ENCODE measurements at regions not wholly inside any gene's neighbourhood (a gene's known extent, or its start where the extent isn't known, plus 50 kb on each side); places are given as distances from the start of the nearest gene placed in this dataset.
"Not testable (repeated sequence)": the region's sequence is repeated elsewhere in the genome, so short reads cannot be mapped to it uniquely, and the experiment has no call there.

GRCh38 chr10:57599440-57599839 is 668.3 kb downstream of the IPMK start:
- no peaks in the 10 kb centered on the region for H3K9me3 Mint-ChIP-seq (ENCODE audit: unreplicated experiment)
- H3K4me1 Mint-ChIP-seq (ENCODE audit: unreplicated experiment) = no peaks in the 10 kb centered on the region
- no peak for DNase-seq (ENCODE audit: extremely low spot score, unreplicated experiment)
- no peaks in the 10 kb centered on the region for H3K36me3 Mint-ChIP-seq (ENCODE audit: unreplicated experiment)
- H3K4me3 Mint-ChIP-seq (ENCODE audit: unreplicated experiment) = no peak overlapping the region
- no peak overlapping the region for H3K27ac Mint-ChIP-seq (ENCODE audit: unreplicated experiment)
- peaks cover 45% of the 10 kb centered on the region for H3K27me3 Mint-ChIP-seq (ENCODE audit: unreplicated experiment)
- TF ChIP-seq, protein P1, sequence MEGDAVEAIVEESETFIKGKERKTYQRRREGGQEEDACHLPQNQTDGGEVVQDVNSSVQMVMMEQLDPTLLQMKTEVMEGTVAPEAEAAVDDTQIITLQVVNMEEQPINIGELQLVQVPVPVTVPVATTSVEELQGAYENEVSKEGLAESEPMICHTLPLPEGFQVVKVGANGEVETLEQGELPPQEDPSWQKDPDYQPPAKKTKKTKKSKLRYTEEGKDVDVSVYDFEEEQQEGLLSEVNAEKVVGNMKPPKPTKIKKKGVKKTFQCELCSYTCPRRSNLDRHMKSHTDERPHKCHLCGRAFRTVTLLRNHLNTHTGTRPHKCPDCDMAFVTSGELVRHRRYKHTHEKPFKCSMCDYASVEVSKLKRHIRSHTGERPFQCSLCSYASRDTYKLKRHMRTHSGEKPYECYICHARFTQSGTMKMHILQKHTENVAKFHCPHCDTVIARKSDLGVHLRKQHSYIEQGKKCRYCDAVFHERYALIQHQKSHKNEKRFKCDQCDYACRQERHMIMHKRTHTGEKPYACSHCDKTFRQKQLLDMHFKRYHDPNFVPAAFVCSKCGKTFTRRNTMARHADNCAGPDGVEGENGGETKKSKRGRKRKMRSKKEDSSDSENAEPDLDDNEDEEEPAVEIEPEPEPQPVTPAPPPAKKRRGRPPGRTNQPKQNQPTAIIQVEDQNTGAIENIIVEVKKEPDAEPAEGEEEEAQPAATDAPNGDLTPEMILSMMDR (IDR thresholded peaks at IDR 0.05) = no peak

DNA sequence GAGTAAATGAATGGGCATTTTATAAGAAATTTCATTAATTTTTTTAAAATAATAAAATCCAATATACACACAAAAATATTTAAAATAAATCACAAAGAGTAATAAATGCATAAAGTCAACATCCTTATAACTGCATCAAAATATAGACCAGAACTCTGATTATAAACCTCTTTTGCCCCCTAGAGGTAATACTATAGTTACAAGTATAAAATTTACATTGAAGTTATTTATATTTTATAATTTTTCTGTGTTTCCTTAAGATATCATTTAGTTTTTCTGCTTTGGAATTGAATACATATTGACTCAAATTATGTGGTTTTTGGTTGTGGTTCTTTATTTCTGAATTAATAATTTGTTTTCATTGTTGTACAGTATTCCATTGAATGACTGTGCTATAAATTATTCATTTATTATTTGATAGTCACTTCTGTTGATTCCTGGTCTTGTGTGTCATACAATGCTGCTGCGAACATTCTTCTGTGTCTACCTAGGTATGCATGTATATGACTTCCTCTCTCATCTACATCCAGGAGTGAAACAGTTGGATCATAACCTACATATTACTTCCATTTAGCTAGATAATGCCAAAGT is 673.6 kb downstream of the IPMK start:
- no peaks in the 10 kb centered on the region for H3K36me3 Mint-ChIP-seq (ENCODE audit: unreplicated experiment)

GRCh38 chr10:57579926-57580325 is 687.8 kb downstream of the IPMK start:
- TF ChIP-seq, protein P1 (IDR thresholded peaks at IDR 0.05) = peak; percentile 77
- H3K36me3 Mint-ChIP-seq (ENCODE audit: unreplicated experiment) = no peaks in the 10 kb centered on the region
- H3K27ac Mint-ChIP-seq (ENCODE audit: unreplicated experiment) = no peak overlapping the region
- DNase-seq (ENCODE audit: extremely low spot score, unreplicated experiment) = no peak
- peaks cover 5% of the 10 kb centered on the region for H3K9me3 Mint-ChIP-seq (ENCODE audit: unreplicated experiment)
- H3K4me1 Mint-ChIP-seq (ENCODE audit: unreplicated experiment) = peaks cover 2% of the 10 kb centered on the region
- peaks cover 5% of the 10 kb centered on the region for H3K27me3 Mint-ChIP-seq (ENCODE audit: unreplicated experiment)
- no peak overlapping the region for H3K4me3 Mint-ChIP-seq (ENCODE audit: unreplicated experiment)

More for the DNA sequence above, 673.6 kb downstream of the IPMK start:
- Mint-ChIP-seq H3K27ac (ENCODE audit: unreplicated experiment) (no peak overlapping the region), H3K4me3 (ENCODE audit: unreplicated experiment) (no peak overlapping the region), H3K9me3 (ENCODE audit: unreplicated experiment) (no peaks in the 10 kb centered on the region), H3K4me1 (ENCODE audit: unreplicated experiment) (no peaks in the 10 kb centered on the region), H3K27me3 (ENCODE audit: unreplicated experiment) (peaks cover 43% of the 10 kb centered on the region)
- TF ChIP-seq, protein P1 (IDR thresholded peaks at IDR 0.05) = peak; percentile 41
- DNase-seq (ENCODE audit: extremely low spot score, unreplicated experiment) = no peak

GRCh38 chr10:57562211-57562610 is 705.5 kb downstream of the IPMK start:
- TF ChIP-seq, protein P1 (IDR thresholded peaks at IDR 0.05) = no peak
- Mint-ChIP-seq H3K36me3 (ENCODE audit: unreplicated experiment) (no peaks in the 10 kb centered on the region), H3K27me3 (ENCODE audit: unreplicated experiment) (peaks cover 11% of the 10 kb centered on the region), H3K4me3 (ENCODE audit: unreplicated experiment) (no peak overlapping the region), H3K27ac (ENCODE audit: unreplicated experiment) (no peak overlapping the region), H3K9me3 (ENCODE audit: unreplicated experiment) (no peaks in the 10 kb centered on the region), H3K4me1 (ENCODE audit: unreplicated experiment) (no peaks in the 10 kb centered on the region)
- DNase-seq (ENCODE audit: extremely low spot score, unreplicated experiment) = no peak

GRCh38 chr10:57551774-57552173 is 715.9 kb downstream of the IPMK start:
- not testable (repeated sequence) for H3K9me3 Mint-ChIP-seq (ENCODE audit: unreplicated experiment); H3K4me3 Mint-ChIP-seq (ENCODE audit: unreplicated experiment); H3K36me3 Mint-ChIP-seq (ENCODE audit: unreplicated experiment); H3K27me3 Mint-ChIP-seq (ENCODE audit: unreplicated experiment); H3K4me1 Mint-ChIP-seq (ENCODE audit: unreplicated experiment); H3K27ac Mint-ChIP-seq (ENCODE audit: unreplicated experiment)
- DNase-seq (ENCODE audit: extremely low spot score, unreplicated experiment) = peak; percentile 72

- Mint-ChIP-seq H3K4me3 (ENCODE audit: unreplicated experiment) (no peak overlapping the region), H3K9me3 (ENCODE audit: unreplicated experiment) (no peaks in the 10 kb centered on the region), H3K27me3 (ENCODE audit: unreplicated experiment) (no peaks in the 10 kb centered on the region), H3K4me1 (ENCODE audit: unreplicated experiment) (no peaks in the 10 kb centered on the region), H3K27ac (ENCODE audit: unreplicated experiment) (no peak overlapping the region), H3K36me3 (ENCODE audit: unreplicated experiment) (no peaks in the 10 kb centered on the region)
- TF ChIP-seq, protein P1 (IDR thresholded peaks at IDR 0.05) = no peak
- DNase-seq (ENCODE audit: extremely low spot score, unreplicated experiment) = no peak
These were observed 732.4 kb downstream of the IPMK start for GRCh38 chr10:57535306-57535705.

Data from osteocyte (in vitro differentiated cells).